COLO668 (cell line): ENCODE measurements at regions not wholly inside any gene's neighbourhood (a gene's known extent, or its start where the extent isn't known, plus 50 kb on each side); places are given as distances from the start of the nearest gene placed in this dataset.
"Not testable (repeated sequence)": the region's sequence is repeated elsewhere in the genome, so short reads cannot be mapped to it uniquely, and the experiment has no call there.

Source experiments
- DNase-seq: peaks from one replicate; lab custom pipeline; 2025; ENCODE audit not compliant: unreplicated experiment; lab: John Stamatoyannopoulos, UW

DNA sequence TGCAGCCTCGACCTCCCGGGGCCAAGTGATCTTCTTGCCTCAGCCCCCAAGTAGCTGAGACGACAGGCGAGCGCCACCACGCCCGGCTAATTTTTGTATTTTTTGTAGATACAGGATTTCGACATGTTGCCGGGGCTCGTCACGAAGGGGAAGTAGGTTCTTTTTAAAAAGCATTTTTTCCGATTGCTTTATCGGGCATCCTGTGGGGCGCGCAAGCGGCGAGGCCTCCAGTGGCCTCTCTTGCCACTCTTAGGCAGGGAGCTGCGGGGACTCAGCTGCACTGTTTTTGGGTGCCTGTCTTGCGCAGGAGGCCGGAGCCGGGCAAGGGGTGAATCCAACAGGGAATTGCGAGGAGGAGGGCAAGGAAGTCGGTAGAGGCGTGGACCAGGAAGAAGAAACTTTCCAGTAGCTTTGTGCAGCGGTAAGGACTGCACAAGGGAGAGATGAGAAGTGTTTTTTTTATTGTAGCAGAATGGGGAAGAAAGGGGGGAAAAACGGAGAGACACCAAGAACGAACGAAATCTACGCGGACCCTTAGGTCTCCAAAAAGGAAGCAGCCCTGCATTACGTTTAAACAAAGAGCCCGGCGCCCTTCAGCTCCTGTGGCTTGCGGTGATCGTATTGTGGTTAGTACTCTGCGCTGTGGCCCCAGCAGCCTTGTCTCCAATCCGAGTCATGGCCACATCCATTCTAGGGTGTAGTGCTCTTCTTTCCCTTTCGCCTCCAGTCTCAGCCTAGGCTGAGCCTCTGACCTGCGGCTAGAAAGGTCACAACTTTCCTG lies 164.8 kb downstream of the PPIAL4G start:
- DNase-seq, result no peak

DNA sequence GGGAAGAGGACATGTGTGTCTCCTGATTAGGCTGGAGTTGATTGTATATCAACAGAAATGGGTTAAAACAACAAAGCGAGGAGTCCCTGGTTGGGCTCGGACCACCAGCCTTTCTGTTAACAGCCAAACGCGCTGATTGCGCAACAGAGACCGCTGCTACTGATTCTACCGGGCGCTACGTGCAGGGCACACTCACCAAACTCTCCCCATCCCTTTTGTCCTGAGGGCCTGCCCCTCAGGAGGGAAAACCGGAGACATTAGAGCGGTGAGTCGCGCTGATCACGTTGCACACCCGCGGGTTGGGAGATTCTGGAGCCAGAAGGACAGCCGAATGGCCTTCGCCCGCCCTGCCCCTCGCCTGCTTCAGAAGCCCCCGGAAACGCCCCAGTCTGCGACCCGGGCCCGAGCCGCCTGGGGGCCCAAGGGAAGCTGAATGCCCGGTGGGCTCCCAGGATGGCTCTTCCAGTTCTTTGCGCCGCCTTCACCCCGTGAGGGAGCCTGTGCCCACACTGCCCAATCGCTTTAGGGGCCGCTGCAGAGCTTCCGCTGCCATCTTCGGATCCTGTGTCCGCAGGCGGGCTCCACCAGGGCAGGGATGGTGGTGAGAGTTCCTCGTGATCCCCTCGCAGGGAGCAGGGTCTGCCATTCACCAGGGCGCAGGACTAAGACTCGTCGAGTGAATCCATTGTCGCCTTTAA lies 165.4 kb upstream of the NBPF11 start:
- DNase-seq, result no peak

- DNase-seq, result no peak
Observed at GRCh38 chr1:148315071-148315811, 163.2 kb upstream of the NBPF11 start.

DNA sequence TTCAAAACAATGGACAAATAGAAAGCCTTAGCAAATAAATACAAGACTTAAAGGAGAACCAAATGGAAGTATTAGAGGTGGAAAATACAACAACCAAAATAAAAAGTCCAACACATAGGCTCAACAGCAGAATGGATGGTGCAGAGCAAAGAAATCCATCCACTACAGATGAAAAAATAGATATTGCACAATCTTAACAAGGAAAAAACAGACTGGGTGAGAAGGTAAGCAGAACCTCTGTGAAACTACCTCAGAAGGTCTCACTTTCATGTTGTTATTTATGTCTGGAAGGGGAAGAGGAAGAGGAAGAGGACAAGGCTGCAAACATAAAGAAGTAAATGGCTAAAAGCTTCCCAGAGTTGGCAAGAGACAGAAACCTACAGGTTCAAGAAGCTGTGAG lies 158.7 kb upstream of the NBPF11 start:
- DNase-seq, result no peak

- DNase-seq, result no peak
Observed at GRCh38 chr1:148309940-148310500, 157.9 kb upstream of the NBPF11 start.

GRCh38 chr1:148308832-148309458 lies 156.9 kb upstream of the NBPF11 start:
- no peak for DNase-seq

- no peak for DNase-seq
Observed at GRCh38 chr1:148307583-148308185, 155.6 kb upstream of the NBPF11 start.

GRCh38 chr1:148304935-148305334 lies 152.9 kb upstream of the NBPF11 start:
- DNase-seq, result not testable (repeated sequence)

GRCh38 chr1:148302586-148303364 lies 150.7 kb upstream of the NBPF11 start:
- DNase-seq, result not testable (repeated sequence)

DNA sequence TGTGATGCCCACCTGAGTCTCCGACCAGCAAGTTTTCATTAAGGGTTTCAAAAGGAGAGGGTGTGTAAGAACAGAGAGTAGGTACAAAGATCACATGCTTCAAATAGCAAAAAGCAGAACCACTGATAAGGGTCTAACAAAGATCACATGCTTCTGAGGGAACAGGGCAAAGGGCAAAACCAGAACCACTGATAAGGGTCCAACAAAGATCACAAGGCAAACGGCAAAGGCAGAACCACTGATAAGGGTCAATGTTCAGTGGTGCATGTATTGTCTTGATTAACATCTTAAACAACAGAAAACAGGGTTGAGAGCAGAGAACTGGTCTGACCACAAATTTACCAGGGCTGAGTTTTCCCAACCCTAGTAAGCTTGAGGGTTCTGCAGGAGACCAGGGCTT lies 145.8 kb upstream of the NBPF11 start:
- not testable (repeated sequence) for DNase-seq

DNA sequence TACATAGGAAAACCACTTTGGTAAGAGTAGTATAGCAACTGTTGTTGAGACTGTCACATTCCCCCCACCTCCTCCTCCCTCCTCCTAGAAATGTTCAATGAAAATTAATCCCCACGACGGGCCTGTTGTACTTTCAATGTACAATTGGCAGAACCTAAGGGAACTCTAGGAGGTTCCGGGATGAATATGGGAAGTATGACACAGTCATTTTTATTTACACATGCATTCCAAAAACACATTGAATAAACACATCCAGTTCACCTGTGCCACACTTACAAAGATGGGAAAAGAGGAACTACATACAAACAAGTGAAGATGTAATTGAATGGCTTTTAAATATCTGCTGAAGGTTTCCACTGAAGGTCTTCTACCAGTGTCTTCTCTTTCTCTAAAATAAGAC lies 144.4 kb upstream of the NBPF11 start:
- no peak for DNase-seq

DNA sequence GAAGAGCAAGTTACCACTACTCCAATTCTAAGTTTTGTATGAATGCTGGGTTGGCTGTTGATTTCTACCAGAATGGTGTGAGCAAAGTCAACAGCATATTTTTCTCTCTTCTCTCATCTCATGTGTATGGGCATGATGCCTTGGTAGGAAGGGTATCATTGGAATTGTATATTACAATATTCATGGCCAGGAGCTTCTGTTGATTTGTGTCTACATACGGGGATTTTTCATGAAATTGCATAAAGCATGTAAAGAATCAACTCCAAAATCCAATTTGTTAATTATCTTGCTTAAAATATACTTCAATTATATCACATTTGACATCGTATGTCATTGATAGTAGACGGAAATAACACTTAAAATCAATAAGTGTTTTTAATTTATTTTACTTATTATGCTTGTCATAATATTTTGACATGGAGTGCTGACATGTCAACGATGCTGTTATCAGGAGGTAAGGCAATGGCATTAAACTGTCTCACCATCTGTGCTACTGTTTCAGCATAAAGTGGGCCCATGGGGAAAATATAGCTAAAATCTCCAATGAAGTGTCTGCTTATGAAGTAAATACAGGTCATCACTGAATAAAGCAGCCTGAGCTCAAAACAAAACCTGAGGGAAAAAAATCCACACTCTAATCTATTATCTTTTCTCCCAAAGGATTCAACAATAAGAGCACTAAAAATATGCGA lies 142.2 kb upstream of the NBPF11 start:
- DNase-seq, result no peak

- DNase-seq, result no peak
Observed at GRCh38 chr1:148293651-148294050, 141.6 kb upstream of the NBPF11 start.

GRCh38 chr1:148292915-148293314 lies 140.8 kb upstream of the NBPF11 start:
- no peak for DNase-seq

- no peak for DNase-seq
Observed at GRCh38 chr1:148290881-148291280, 138.8 kb upstream of the NBPF11 start.

- no peak for DNase-seq
Observed at GRCh38 chr1:148289647-148290046, 137.6 kb upstream of the NBPF11 start.

- DNase-seq, result not testable (repeated sequence)
Observed at GRCh38 chr1:148285946-148286345, 133.9 kb upstream of the NBPF11 start.

DNA sequence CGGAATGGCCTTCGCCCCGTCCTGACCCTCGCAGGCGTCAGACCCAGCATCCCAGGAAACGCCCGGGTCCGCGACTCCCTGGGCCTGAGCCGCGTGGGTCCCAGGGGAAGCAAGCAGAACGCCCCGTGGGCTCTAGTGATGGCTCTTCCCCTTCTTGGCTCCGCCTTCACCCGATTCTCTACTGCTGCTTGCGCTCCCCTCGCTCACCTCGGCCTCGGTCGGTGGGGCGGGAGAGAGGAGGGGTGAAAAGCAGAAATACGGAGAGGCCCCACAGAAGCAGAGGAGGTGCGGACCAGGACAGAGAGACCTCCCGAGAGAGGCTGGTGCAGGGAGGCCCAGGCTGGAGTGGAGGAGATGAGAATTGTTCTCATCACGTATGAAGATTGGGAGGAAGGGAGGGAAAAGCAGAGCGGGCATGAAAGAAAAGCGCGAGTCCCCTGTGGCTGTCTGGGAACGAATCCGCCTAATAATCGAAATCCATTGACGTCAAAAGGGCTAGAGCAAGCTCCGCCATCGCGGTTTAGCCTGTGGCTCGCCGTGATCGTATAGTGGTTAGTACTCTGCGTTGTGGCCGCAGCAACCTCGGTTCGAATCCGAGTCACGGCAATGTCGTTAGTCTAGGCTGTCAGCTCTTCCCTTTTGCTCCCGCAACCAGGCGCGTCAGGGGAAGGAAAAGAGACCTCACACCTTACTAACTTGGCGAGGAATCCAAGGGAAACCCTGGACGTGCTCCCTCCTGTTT lies 128.9 kb upstream of the NBPF11 start:
- not testable (repeated sequence) for DNase-seq
